ENCODE measurements at regions not wholly inside any gene's neighbourhood (a gene's known extent, or its start where the extent isn't known, plus 50 kb on each side); places are given as distances from the start of the nearest gene placed in this dataset.
"Not testable (repeated sequence)": the region's sequence is repeated elsewhere in the genome, so short reads cannot be mapped to it uniquely, and the experiment has no call there.

GRCh38 chr2:171266102-171266501 is 105.4 kb upstream of the TLK1 start:
- no peak for DNase-seq (ENCODE audit: low spot score)

GRCh38 chr2:171261529-171261928 is 100.8 kb upstream of the TLK1 start:
- not testable (repeated sequence) for DNase-seq (ENCODE audit: low spot score)

- no peak for DNase-seq (ENCODE audit: low spot score)
Observed at GRCh38 chr2:171260471-171261424, 100.1 kb upstream of the TLK1 start.

DNA sequence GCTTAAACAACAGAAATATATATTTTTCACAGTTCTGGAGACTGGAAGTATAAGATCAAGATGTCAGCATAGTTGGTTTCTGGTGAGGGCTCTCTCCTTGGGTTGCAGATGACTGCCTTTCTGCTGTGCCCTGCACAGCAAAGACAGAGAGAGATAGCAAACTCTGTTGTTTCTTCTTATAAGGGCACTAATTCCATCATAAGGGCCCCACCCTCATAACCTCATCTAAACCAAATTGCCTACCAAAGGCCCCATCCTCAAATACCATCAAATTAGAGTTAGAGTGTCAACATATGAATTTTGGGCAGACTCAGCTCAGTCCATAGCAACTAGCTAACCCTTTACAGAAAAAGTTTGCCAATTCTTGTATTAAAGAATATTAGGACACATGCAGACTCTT is 94.0 kb upstream of the TLK1 start:
- no peak for DNase-seq (ENCODE audit: low spot score)

DNA sequence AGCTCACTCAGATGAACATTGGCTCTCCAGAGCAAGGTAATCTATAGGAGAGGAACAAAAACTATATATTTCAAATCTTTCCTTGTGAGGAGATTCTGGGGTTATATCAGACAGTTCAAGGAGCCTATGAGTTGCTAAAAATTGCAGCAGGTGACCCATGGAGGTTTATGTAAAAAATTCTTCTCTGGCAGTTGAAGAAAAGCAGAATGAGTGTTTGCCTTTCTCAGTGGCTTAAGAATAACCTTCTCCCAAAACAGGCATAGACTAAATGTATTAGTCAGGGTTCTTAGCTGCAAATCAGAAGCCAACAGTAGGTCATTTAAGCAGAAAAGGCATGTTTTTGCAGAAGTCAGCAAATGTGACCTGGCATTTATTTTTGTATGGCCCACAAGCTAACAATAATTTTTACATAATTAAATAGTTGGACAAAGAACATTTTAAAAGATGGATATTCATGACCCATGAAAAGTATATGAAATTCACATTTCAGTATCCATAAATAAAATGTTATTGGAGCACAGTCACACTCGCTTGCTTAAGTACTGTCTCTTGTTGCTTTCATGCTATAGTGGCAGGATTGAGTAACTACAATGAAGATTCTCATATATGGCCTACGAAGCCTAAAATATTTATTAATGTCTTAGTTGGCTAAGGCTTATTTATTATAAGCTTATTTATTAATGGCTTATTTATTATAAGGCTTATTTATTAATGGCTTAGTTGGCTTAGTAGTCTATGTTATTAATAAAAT is 93.4 kb upstream of the TLK1 start:
- no peak for DNase-seq (ENCODE audit: low spot score)

DNA sequence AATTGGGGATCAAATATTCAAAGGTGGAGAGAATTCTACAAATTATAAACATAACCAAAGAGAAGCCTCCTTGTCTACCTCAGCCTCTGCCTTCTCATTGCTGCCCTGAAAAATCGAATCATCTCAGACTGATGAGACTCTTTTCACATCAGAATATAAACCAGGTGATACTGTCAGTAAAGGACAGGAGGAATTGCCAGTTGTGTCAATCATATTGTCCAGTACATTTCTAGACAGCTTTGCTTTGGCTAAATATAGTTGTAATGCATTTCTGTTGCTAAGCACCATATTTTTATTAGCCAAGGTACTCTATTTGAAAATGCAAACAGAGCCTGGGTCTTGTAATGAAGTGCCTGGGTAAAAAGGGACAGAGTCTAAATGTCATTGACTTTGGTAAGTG is 92.6 kb upstream of the TLK1 start:
- DNase-seq (ENCODE audit: low spot score), result no peak

- no peak for DNase-seq (ENCODE audit: low spot score)
Observed at GRCh38 chr2:171249689-171250088, 89.0 kb upstream of the TLK1 start.

DNA sequence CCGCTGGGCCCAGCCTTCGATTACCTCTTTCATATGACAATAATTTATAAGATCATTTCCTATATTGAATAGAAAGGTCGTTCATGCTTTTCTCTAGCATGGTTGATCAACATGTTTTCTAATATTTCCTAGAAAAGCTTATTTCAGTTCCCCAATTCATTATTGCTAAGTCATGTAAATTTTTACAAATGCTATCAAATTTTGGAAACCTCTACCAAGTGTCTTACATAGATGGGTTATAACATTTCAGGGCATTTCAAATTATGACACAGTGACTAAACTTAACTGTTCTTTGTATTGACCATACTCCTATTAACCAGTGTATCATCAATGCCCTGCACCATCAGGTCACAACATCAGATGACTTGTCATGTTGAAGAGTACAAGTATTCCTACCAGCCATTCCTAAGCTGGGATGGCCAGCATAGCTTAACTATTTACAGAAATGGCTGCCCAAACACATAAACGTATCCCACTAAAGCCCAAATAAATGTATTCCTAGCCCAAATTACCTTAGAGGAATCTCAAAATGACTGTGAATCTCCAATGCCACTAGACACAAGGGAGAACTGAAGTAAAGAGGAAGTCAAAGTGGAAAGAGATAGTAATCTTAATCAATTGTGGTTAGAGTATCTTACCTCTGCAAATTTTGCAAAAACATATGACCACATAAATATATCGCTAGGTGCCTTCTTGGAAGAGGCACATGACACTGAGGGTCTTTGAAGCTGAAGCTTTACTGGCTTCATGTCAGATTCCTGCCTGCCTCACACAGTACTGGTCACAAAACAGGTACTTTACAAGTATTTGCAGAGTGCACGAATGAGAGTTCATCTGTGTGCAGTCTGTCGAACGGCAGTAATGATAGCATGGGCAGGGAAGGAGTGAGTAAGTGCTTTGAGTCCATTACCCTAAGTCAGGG is 87.3 kb upstream of the TLK1 start:
- DNase-seq (ENCODE audit: low spot score), result no peak

DNA sequence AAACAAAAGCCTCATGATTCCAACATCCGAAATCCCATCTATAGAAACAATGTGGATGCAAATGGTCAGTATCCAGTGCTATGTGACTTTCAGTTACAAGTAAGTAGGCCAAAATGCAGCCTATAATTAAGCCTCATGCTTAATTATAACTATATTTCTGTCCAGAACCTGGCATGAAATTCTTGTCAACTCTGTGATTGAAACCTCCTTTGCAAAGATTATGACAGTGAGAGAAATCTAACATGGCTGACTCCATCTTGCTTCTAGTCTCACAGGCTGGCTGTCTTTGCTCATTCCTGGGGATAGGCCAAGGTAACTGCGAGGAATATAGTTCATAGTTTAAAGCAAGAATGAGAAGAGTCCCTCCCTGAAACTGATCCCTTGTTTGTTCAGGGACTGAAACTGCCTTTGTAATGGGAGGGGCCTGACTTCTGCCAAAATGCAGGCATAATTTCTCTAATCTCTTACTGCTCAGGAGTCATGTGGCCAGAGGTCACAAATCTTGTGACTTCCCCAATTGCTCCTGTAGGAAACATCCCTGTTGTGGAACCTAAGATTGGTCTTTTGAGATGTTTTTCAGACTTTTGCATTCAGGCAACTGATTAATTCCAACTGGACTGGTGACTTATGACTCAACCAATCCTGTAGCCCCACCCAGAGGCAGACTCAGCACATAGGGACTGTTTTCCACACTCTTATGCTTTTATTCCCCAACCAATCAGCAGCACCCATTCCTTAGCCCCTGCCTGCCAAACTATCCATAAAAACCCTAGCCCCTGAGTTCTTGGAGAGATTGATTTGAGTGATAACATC is 84.5 kb upstream of the TLK1 start:
- DNase-seq (ENCODE audit: low spot score), result peak; percentile 48

DNA sequence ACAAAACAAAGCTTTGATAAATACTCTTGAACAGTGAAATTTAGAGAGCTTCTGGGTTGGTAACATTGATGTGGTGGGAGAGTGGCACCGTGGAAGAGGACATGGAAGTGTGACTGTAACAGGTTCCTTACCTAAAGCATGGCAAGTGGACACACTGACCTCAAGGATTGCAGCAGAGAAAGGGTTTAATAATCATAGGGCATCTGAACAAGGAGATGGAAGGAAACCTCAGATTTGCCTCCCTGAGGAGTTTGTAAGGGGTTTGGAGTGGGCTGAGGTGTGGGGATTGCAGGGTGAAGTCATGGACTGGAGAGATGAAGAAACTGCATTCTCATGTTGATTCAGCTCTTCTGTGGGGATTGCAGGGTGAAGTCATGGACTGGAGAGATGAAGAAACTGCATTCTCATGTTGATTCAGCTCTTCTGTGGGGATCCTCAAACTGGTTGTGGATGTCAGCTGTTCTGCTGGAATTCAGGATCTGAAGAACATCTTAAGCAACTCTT is 83.8 kb upstream of the TLK1 start:
- no peak for DNase-seq (ENCODE audit: low spot score)

DNA sequence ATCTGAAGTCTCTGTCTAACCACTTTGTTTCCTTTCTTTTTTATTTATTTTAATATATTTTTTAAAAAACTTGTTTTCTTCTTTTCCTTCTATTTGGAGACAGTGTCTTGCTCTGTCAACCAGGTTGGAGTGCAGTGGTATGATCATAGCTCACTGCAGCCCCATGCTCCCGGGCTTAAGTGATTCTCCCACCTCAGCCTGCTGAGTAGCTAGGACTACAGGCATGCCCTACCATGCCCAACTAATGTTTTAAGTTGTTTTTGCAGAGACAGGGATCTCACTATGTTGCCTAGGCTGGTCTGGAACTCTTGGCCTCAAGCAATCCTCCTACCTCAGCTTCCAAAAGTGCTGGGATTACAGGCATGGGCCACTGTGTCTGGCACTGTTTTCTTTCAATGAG is 81.1 kb upstream of the TLK1 start:
- DNase-seq (ENCODE audit: low spot score), result no peak

GRCh38 chr2:171238946-171239345 is 78.3 kb upstream of the TLK1 start:
- no peak for DNase-seq (ENCODE audit: low spot score)

DNA sequence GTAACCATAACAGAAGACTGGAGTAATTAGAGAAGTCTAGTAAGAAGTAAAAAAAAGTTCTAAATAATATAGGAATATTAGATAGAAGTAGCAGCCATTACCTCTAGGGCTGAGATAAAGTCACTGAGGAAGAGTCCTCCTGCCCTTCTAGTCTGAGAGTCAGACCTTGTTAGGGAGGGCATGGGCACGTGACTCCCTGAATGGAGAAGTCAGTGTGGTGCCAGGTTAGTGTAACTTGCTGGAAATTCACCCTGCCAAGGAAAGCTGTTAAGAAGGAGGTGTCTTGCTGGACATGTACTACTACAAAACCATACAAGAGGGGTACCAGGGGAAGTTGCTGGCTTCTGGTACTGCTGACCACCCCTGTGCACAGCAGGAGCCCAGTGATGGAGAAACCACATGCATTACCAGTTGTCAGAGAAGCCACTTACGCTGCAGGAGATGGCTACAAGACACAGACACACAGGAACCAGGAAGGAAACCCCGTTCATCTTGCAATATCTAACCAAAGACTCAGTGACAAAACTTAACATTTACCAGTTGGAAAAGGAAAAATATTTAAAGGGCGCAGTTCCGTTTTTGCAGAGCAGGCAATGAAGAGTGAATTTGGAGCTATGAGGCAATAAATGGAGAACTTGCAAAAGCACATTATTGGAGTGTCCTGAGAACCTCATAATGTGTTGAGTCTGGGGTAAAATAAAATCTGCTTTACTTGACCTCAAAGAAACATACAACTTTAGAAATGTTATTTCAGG is 77.2 kb upstream of the TLK1 start:
- DNase-seq (ENCODE audit: low spot score), result no peak

GRCh38 chr2:171235262-171235881 is 74.7 kb upstream of the TLK1 start:
- no peak for DNase-seq (ENCODE audit: low spot score)

GRCh38 chr2:171230176-171230575 is 69.5 kb upstream of the TLK1 start:
- DNase-seq (ENCODE audit: low spot score), result no peak

- no peak for DNase-seq (ENCODE audit: low spot score)
Observed at GRCh38 chr2:171228826-171229225, 68.1 kb upstream of the TLK1 start.

DNA sequence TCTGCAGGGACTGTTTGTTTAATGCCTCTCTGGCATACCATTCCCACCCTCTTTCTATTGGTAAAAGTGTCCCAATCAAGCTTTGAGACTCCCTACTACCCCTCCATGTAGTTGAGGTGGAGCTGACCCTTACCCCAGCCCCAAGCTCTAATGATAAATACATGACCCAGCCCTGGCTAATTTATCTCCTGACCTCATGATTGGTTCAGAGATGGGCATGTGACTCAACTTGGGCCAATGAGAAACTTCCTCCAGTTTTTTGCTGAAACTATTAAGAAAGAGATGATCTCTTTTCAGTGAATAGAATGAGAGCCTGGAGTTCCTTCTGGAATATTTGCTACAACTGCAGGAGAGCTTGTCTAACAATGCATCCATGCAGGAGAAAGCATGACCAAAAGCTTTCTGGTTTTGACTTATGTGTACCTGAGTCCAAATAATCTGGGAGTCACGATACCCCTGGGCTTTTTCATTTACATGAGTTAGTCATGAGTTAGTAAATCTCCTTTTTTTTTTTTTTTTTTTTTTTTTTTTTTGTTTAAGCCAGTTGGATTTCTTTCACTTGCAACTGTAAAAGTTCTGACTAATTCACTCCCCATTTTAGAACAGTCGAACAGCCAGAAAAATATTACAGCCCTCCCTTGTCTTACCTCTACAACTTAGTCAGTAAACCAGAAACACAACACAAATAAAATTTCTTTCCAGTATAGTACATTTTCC is 66.5 kb upstream of the TLK1 start:
- DNase-seq (ENCODE audit: low spot score), result no peak

DNA sequence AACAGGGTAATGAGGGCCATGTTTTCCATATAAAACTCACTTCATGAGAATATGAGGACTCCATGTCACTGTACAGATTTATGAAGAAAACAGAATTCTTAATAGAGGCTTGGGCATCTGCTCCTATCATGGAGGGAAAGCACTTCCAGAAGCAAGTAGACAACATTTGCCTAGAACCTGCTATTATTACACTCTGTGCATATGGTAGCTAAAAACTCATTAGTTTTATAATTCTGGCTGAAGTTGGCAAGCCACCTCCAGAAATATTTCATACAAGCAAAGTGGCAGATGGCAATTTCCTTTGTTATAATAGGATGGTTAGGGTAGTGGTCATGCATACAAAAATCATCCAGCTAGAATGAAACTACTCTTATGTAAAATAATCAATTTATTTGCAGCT is 65.8 kb upstream of the TLK1 start:
- no peak for DNase-seq (ENCODE audit: low spot score)

GRCh38 chr2:171225989-171226388 is 65.3 kb upstream of the TLK1 start:
- DNase-seq (ENCODE audit: low spot score), result no peak
